CD4-positive, alpha-beta memory T cell (primary cell): ENCODE measurements at regions not wholly inside any gene's neighbourhood (a gene's known extent, or its start where the extent isn't known, plus 50 kb on each side); places are given as distances from the start of the nearest gene placed in this dataset.

Experiments
- CTCF ChIA-PET: fragments of 350-600 bp; sonication (Branson Sonifier 250); formaldehyde crosslinking; loops from one replicate; lab custom pipeline; 2021; ENCODE audit warnings: inconsistent platforms; ENCODE audit not compliant: partially characterized antibody; lab: Charles Lee
- POLR2A ChIA-PET: fragments of 350-600 bp; sonication (Branson Sonifier 250); formaldehyde crosslinking; loops from one replicate; lab custom pipeline; 2021; ENCODE audit not compliant: partially characterized antibody; lab: Charles Lee
- DNase-seq, 5 donors: peaks; one replicate each; pipeline versions ENCODE4 v3.0.0 to v3.0.0-alpha.2; 2020 to 2022; ENCODE audit warnings: mixed read lengths in 1 of 5
- H3K27ac ChIP-seq: one replicate; pipeline ENCODE4 v1.7.0; 2013; ENCODE audit warnings: low read depth, low read length
- H3K27me3 ChIP-seq: 2 replicates; pipeline ENCODE4 v1.7.0; 2013; ENCODE audit warnings: mild to moderate bottlenecking, low read length, moderate library complexity; ENCODE audit not compliant: insufficient read depth
- H3K36me3 ChIP-seq: 2 replicates; pipeline ENCODE4 v1.7.0; 2013; ENCODE audit warnings: mild to moderate bottlenecking, low read length, moderate library complexity; ENCODE audit not compliant: insufficient read depth
- H3K4me1 ChIP-seq: 2 replicates; pipeline ENCODE4 v1.7.0; 2013; ENCODE audit warnings: mild to moderate bottlenecking, low read length, moderate library complexity; ENCODE audit not compliant: insufficient read depth
- H3K4me3 ChIP-seq, 2 donors: one replicate each; pipeline ENCODE4 v1.7.0; 2013; ENCODE audit warnings: low read length in 2 of 2, mild to moderate bottlenecking in 1 of 2
- H3K9me3 ChIP-seq, 2 donors: one replicate each; pipeline ENCODE4 v1.7.0; 2013; ENCODE audit warnings: low read length in 2 of 2, control low read depth in 1 of 2; ENCODE audit not compliant: control insufficient read depth in 1 of 2
- H3K27ac Mint-ChIP-seq, 7 donors: one replicate each; pipeline ENCODE4 v1.8.0; 2020 to 2021; ENCODE audit warnings: mixed read lengths in 7 of 7, mild to moderate bottlenecking in 6 of 7, inconsistent platforms in 3 of 7, moderate library complexity in 3 of 7
- H3K27me3 Mint-ChIP-seq, 2 donors: one replicate each; pipeline ENCODE4 v1.8.0; 2020 to 2021; ENCODE audit warnings: mixed read lengths in 2 of 2
- H3K36me3 Mint-ChIP-seq, 2 donors: one replicate each; pipeline ENCODE4 v1.8.0; 2020 to 2021; ENCODE audit warnings: mixed read lengths in 2 of 2, inconsistent platforms in 1 of 2, mild to moderate bottlenecking in 1 of 2
- H3K4me1 Mint-ChIP-seq, 4 donors: one replicate each; pipeline ENCODE4 v1.8.0; 2020 to 2021; ENCODE audit warnings: mixed read lengths in 4 of 4, mild to moderate bottlenecking in 1 of 4
- H3K4me3 Mint-ChIP-seq, 8 donors: one replicate each; pipeline ENCODE4 v1.8.0; 2020 to 2021; ENCODE audit warnings: mixed read lengths in 8 of 8, mild to moderate bottlenecking in 7 of 8, moderate library complexity in 6 of 8, inconsistent platforms in 3 of 8
- H3K9me3 Mint-ChIP-seq, 8 donors: one replicate each; pipeline ENCODE4 v1.8.0; 2020 to 2021; ENCODE audit warnings: mixed read lengths in 8 of 8, mild to moderate bottlenecking in 5 of 8, inconsistent platforms in 3 of 8, moderate library complexity in 1 of 8
- intact Hi-C: fragments of 100-400 bp; cut with micrococcal nuclease; formaldehyde crosslinking; loops from one replicate; pipeline ENCODE4 v1.15.1; 2023

- H3K4me3 Mint-ChIP-seq, result no peak overlapping the region
Observed at GRCh38 chr10:21280037-21280436, 245.4 kb downstream of the SKIDA1 start.

GRCh38 chr10:21279217-21279575 is 246.3 kb downstream of the SKIDA1 start:
- DNase-seq, result no peak
- Mint-ChIP-seq H3K36me3 (no peaks in the 10 kb centered on the region), H3K4me1 (peaks cover 0 to 1% (median 0%) of the 10 kb centered on the region in 4 donors), H3K4me3 (no peak overlapping the region), H3K9me3 (no peaks in the 10 kb centered on the region), H3K27ac (no peak overlapping the region), H3K27me3 (peaks cover 8 to 10% of the 10 kb centered on the region in 2 donors)
- no peaks in the 10 kb centered on the region for H3K9me3 ChIP-seq
- H3K36me3 ChIP-seq, result no peaks in the 10 kb centered on the region
- no peak overlapping the region for H3K27ac ChIP-seq
- POLR2A ChIA-PET, result no interaction called here
- intact Hi-C loops, result no loop called here
- CTCF ChIA-PET, result no interaction called here
- no peak overlapping the region for H3K4me3 ChIP-seq
- no peaks in the 10 kb centered on the region for H3K27me3 ChIP-seq
- no peaks in the 10 kb centered on the region for H3K4me1 ChIP-seq

More at GRCh38 chr10:21280037-21280436, 245.4 kb downstream of the SKIDA1 start:
- no peak overlapping the region for H3K4me3 ChIP-seq
- ChIA-PET POLR2A (no interaction called here), CTCF (interaction anchor here (0.6 kb wide), 1 partner anchor 16 kb away, joined by 3 read pairs; no protein-coding TSS in a partner anchor)
- H3K27ac Mint-ChIP-seq, result no peak overlapping the region
- H3K9me3 Mint-ChIP-seq, result peaks cover 0 to 2% (median 0%) of the 10 kb centered on the region in 8 donors
- H3K27ac ChIP-seq, result no peak overlapping the region
- peaks cover 8 to 10% of the 10 kb centered on the region in 2 donors for H3K27me3 Mint-ChIP-seq
- DNase-seq, result no peak
- no peaks in the 10 kb centered on the region for H3K36me3 ChIP-seq
- no peaks in the 10 kb centered on the region for H3K4me1 ChIP-seq
- intact Hi-C loops, result no loop called here
- no peaks in the 10 kb centered on the region for H3K27me3 ChIP-seq
- H3K9me3 ChIP-seq, result no peaks in the 10 kb centered on the region
- H3K4me1 Mint-ChIP-seq, result peaks cover 0 to 1% (median 0%) of the 10 kb centered on the region in 4 donors
- H3K36me3 Mint-ChIP-seq, result no peaks in the 10 kb centered on the region

- Histone ChIP-seq H3K27ac (no peak overlapping the region), H3K4me1 (no peaks in the 10 kb centered on the region), H3K36me3 (no peaks in the 10 kb centered on the region), H3K9me3 (no peaks in the 10 kb centered on the region), H3K27me3 (no peaks in the 10 kb centered on the region), H3K4me3 (no peak overlapping the region)
- H3K36me3 Mint-ChIP-seq, result no peaks in the 10 kb centered on the region
- H3K4me3 Mint-ChIP-seq, result no peak overlapping the region
- CTCF ChIA-PET, result interaction anchor here (0.5 kb wide), 1 partner anchor 186 kb away, joined by 3 read pairs; no protein-coding TSS in a partner anchor
- H3K9me3 Mint-ChIP-seq, result no peaks in the 10 kb centered on the region
- H3K4me1 Mint-ChIP-seq, result peaks cover 0 to 1% (median 0%) of the 10 kb centered on the region in 4 donors
- H3K27ac Mint-ChIP-seq, result no peak overlapping the region
- H3K27me3 Mint-ChIP-seq, result peaks cover 10 to 11% of the 10 kb centered on the region in 2 donors
- intact Hi-C loops, result no loop called here
- POLR2A ChIA-PET, result no interaction called here
- DNase-seq, result peak in 4 of 5 donors; percentile 19 to 37 (median 24)
Observed at GRCh38 chr10:21278491-21279216, 246.8 kb downstream of the SKIDA1 start.

- CTCF ChIA-PET, result no interaction called here
- Mint-ChIP-seq H3K4me3 (no peak overlapping the region), H3K36me3 (no peaks in the 10 kb centered on the region), H3K27me3 (peaks cover 4 to 5% of the 10 kb centered on the region in 2 donors), H3K9me3 (peaks cover 0 to 5% (median 2%) of the 10 kb centered on the region in 8 donors), H3K4me1 (no peaks in the 10 kb centered on the region), H3K27ac (no peak overlapping the region)
- H3K27ac ChIP-seq, result no peak overlapping the region
- POLR2A ChIA-PET, result no interaction called here
- no peak overlapping the region for H3K4me3 ChIP-seq
- no peak for DNase-seq
- H3K4me1 ChIP-seq, result no peaks in the 10 kb centered on the region
- no peaks in the 10 kb centered on the region for H3K36me3 ChIP-seq
- H3K27me3 ChIP-seq, result no peaks in the 10 kb centered on the region
- no peaks in the 10 kb centered on the region for H3K9me3 ChIP-seq
- intact Hi-C loops, result no loop called here
Observed at GRCh38 chr10:21273400-21273968, 252.0 kb downstream of the SKIDA1 start.

GRCh38 chr10:21272643-21273399 is 252.7 kb downstream of the SKIDA1 start:
- H3K4me1 Mint-ChIP-seq, result no peaks in the 10 kb centered on the region
- Histone ChIP-seq H3K9me3 (no peaks in the 10 kb centered on the region), H3K27me3 (no peaks in the 10 kb centered on the region), H3K4me1 (no peaks in the 10 kb centered on the region), H3K27ac (no peak overlapping the region), H3K36me3 (no peaks in the 10 kb centered on the region), H3K4me3 (no peak overlapping the region)
- H3K27ac Mint-ChIP-seq, result no peak overlapping the region
- CTCF ChIA-PET, result no interaction called here
- intact Hi-C loops, result no loop called here
- peaks cover 4 to 5% of the 10 kb centered on the region in 2 donors for H3K27me3 Mint-ChIP-seq
- H3K36me3 Mint-ChIP-seq, result no peaks in the 10 kb centered on the region
- DNase-seq, result no peak
- no peak overlapping the region for H3K4me3 Mint-ChIP-seq
- H3K9me3 Mint-ChIP-seq, result peaks cover 0 to 5% (median 2%) of the 10 kb centered on the region in 8 donors
- POLR2A ChIA-PET, result no interaction called here

GRCh38 chr10:21270976-21271375 is 254.5 kb downstream of the SKIDA1 start:
- ChIA-PET POLR2A (no interaction called here), CTCF (no interaction called here)
- H3K27ac Mint-ChIP-seq, result no peak overlapping the region
- no peaks in the 10 kb centered on the region for H3K4me1 Mint-ChIP-seq
- H3K27me3 Mint-ChIP-seq, result peaks cover 2 to 4% of the 10 kb centered on the region in 2 donors
- no peak overlapping the region for H3K4me3 ChIP-seq
- no peaks in the 10 kb centered on the region for H3K36me3 ChIP-seq
- H3K36me3 Mint-ChIP-seq, result no peaks in the 10 kb centered on the region
- no peak for DNase-seq
- no peaks in the 10 kb centered on the region for H3K27me3 ChIP-seq
- H3K4me1 ChIP-seq, result no peaks in the 10 kb centered on the region
- H3K4me3 Mint-ChIP-seq, result no peak overlapping the region
- intact Hi-C loops, result no loop called here
- no peaks in the 10 kb centered on the region for H3K9me3 ChIP-seq
- H3K9me3 Mint-ChIP-seq, result peaks cover 0 to 5% (median 2%) of the 10 kb centered on the region in 8 donors
- H3K27ac ChIP-seq, result no peak overlapping the region

GRCh38 chr10:21269289-21269688 is 256.2 kb downstream of the SKIDA1 start:
- H3K4me3 Mint-ChIP-seq, result no peak overlapping the region
- CTCF ChIA-PET, result no interaction called here
- H3K27me3 ChIP-seq, result no peaks in the 10 kb centered on the region
- H3K27ac ChIP-seq, result no peak overlapping the region
- POLR2A ChIA-PET, result no interaction called here
- H3K36me3 ChIP-seq, result no peaks in the 10 kb centered on the region
- no peak for DNase-seq
- H3K9me3 ChIP-seq, result no peaks in the 10 kb centered on the region
- H3K4me1 Mint-ChIP-seq, result peaks cover 0 to under 1% (median 0%) of the 10 kb centered on the region in 4 donors
- no peak overlapping the region for H3K27ac Mint-ChIP-seq
- intact Hi-C loops, result no loop called here
- no peaks in the 10 kb centered on the region for H3K36me3 Mint-ChIP-seq
- H3K4me1 ChIP-seq, result no peaks in the 10 kb centered on the region
- peaks cover 0 to 5% (median 2%) of the 10 kb centered on the region in 8 donors for H3K9me3 Mint-ChIP-seq
- H3K4me3 ChIP-seq, result no peak overlapping the region
- H3K27me3 Mint-ChIP-seq, result peaks cover 0 to 4% of the 10 kb centered on the region in 2 donors
